Tibial nerve (tissue), 4 donors: ENCODE measurements at regions not wholly inside any gene's neighbourhood (a gene's known extent, or its start where the extent isn't known, plus 50 kb on each side); places are given as distances from the start of the nearest gene placed in this dataset.
"Not testable (repeated sequence)": the region's sequence is repeated elsewhere in the genome, so short reads cannot be mapped to it uniquely, and the experiment has no call there.

ENCODE experiments used
- CTCF ChIP-seq, 5 experiments: fragments of 200-600 bp in 3 of 5; fragments of 450-650 bp in 2 of 5; sonication (generic) in 3 of 5; IDR thresholded peaks; one replicate each; pipeline ENCODE4 v1.5.1; 2016 to 2019; ENCODE audit warnings: antibody characterized with exemption in 5 of 5, mild to moderate bottlenecking in 3 of 5, moderate library complexity in 2 of 5
- EP300 ChIP-seq, 2 donors: sonication (generic); formaldehyde crosslinking; IDR thresholded peaks; one replicate each; pipeline ENCODE4 v1.6.1; 2017; ENCODE audit warnings: antibody characterized with exemption in 2 of 2, mild to moderate bottlenecking in 1 of 2

GRCh38 chr14:30072454-30072853 lies 144.8 kb upstream of the PRKD1 start:
- not testable (repeated sequence) for TF ChIP-seq CTCF, EP300 (IDR thresholded peaks at IDR 0.05)
